ENCODE measurements at regions not wholly inside any gene's neighbourhood (a gene's known extent, or its start where the extent isn't known, plus 50 kb on each side); places are given as distances from the start of the nearest gene placed in this dataset.
A peak's percentile ranks its signal among the peaks of the same experiment; 100 is the strongest.

DNA sequence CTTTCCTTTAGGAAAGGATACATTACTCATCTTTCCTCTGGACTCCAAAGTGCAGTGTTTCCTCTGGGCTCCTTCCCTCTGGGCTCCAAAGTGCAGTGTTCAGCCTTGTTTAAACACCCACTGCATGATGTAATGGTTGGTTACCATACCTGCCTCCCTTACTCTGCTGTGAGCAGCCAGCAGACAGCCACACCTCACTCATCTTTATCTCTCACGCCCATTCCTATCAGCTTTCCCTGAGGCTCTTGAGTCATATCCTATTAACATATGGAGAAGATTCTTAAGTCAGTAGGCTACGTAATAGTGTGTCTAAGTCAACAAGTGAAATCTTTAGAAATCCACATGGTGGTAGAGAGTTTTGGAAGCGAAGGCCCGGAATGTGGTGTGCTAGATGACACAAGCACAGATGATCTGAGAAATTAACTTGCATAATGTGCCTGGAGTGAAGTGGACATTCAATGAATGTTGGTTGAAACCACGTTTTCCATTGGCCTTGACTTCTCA lies 97.2 kb upstream of the CTNNB1 start (continued):
- TF ChIP-seq ZNF232 (CRISPR knock-in tag; IDR thresholded peaks at IDR 0.05), result no peak
- TF ChIP-seq PHB (CRISPR knock-in tag; IDR thresholded peaks at IDR 0.05), result no peak
- no peak for TF ChIP-seq GABPA (tag; conservative IDR thresholded peaks at IDR 0.05; ENCODE audit: low read depth)
- peak; percentile 55 for TF ChIP-seq TEAD4 (IDR thresholded peaks at IDR 0.05; ENCODE audit: low read length)
- no peak for TF ChIP-seq TEAD4 (CRISPR knock-in tag; IDR thresholded peaks at IDR 0.05; ENCODE audit: borderline replicate concordance)
- TF ChIP-seq FOXA3 (CRISPR knock-in tag; conservative IDR thresholded peaks at IDR 0.05 in 1 of 2, IDR thresholded peaks at IDR 0.05 in 1 of 2), result peak; percentile 65 to 93
- no peak for TF ChIP-seq EHMT2 (IDR thresholded peaks at IDR 0.05)
- TF ChIP-seq ZNF24 (IDR thresholded peaks at IDR 0.05), result no peak
- TF ChIP-seq RFX5 (IDR thresholded peaks at IDR 0.05; ENCODE audit: low read depth, low read length), result no peak
- TF ChIP-seq, protein P1, sequence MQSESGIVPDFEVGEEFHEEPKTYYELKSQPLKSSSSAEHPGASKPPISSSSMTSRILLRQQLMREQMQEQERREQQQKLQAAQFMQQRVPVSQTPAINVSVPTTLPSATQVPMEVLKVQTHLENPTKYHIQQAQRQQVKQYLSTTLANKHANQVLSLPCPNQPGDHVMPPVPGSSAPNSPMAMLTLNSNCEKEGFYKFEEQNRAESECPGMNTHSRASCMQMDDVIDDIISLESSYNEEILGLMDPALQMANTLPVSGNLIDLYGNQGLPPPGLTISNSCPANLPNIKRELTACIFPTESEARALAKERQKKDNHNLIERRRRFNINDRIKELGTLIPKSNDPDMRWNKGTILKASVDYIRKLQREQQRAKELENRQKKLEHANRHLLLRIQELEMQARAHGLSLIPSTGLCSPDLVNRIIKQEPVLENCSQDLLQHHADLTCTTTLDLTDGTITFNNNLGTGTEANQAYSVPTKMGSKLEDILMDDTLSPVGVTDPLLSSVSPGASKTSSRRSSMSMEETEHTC (IDR thresholded peaks at IDR 0.05), result no peak
- TF ChIP-seq TRIM24 (IDR thresholded peaks at IDR 0.05), result peak; percentile 29 to 61; a peak in 2 of 4 replicates
- 0 out of 2 replicates have a peak, but pooled peaks have one; percentile 10 for TF ChIP-seq SOX6 (IDR thresholded peaks at IDR 0.05)
- peak; percentile 64; the same call in 1 of the 2 replicates for TF ChIP-seq ZNF584 (CRISPR knock-in tag; IDR thresholded peaks at IDR 0.05; ENCODE audit: low read depth)
- peak; percentile 61 for TF ChIP-seq ARID1B (IDR thresholded peaks at IDR 0.05)
- TF ChIP-seq, protein P2, sequence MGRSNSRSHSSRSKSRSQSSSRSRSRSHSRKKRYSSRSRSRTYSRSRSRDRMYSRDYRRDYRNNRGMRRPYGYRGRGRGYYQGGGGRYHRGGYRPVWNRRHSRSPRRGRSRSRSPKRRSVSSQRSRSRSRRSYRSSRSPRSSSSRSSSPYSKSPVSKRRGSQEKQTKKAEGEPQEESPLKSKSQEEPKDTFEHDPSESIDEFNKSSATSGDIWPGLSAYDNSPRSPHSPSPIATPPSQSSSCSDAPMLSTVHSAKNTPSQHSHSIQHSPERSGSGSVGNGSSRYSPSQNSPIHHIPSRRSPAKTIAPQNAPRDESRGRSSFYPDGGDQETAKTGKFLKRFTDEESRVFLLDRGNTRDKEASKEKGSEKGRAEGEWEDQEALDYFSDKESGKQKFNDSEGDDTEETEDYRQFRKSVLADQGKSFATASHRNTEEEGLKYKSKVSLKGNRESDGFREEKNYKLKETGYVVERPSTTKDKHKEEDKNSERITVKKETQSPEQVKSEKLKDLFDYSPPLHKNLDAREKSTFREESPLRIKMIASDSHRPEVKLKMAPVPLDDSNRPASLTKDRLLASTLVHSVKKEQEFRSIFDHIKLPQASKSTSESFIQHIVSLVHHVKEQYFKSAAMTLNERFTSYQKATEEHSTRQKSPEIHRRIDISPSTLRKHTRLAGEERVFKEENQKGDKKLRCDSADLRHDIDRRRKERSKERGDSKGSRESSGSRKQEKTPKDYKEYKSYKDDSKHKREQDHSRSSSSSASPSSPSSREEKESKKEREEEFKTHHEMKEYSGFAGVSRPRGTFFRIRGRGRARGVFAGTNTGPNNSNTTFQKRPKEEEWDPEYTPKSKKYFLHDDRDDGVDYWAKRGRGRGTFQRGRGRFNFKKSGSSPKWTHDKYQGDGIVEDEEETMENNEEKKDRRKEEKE (IDR thresholded peaks at IDR 0.05; ENCODE audit: borderline replicate concordance in 1 of 2, control insufficient read depth in 1 of 2, low read depth in 2 of 2, low read length in 1 of 2), result no peak
- TF ChIP-seq CBFA2T3 (IDR thresholded peaks at IDR 0.05), result peak; percentile 64
- no peak for TF ChIP-seq FOS (IDR thresholded peaks at IDR 0.05; ENCODE audit: extremely low read depth, insufficient read length)
- TF ChIP-seq, protein P3, sequence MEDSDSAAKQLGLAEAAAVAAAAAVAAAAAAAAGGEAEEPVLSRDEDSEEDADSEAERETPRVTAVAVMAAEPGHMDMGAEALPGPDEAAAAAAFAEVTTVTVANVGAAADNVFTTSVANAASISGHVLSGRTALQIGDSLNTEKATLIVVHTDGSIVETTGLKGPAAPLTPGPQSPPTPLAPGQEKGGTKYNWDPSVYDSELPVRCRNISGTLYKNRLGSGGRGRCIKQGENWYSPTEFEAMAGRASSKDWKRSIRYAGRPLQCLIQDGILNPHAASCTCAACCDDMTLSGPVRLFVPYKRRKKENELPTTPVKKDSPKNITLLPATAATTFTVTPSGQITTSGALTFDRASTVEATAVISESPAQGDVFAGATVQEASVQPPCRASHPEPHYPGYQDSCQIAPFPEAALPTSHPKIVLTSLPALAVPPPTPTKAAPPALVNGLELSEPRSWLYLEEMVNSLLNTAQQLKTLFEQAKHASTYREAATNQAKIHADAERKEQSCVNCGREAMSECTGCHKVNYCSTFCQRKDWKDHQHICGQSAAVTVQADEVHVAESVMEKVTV (CRISPR knock-in tag; IDR thresholded peaks at IDR 0.05), result no peak
- TF ChIP-seq CBX3 (IDR thresholded peaks at IDR 0.05; ENCODE audit: borderline replicate concordance in 1 of 2, low read length in 2 of 2), result no peak
- TF ChIP-seq HDGF (IDR thresholded peaks at IDR 0.05), result no peak
- TF ChIP-seq, protein P4, sequence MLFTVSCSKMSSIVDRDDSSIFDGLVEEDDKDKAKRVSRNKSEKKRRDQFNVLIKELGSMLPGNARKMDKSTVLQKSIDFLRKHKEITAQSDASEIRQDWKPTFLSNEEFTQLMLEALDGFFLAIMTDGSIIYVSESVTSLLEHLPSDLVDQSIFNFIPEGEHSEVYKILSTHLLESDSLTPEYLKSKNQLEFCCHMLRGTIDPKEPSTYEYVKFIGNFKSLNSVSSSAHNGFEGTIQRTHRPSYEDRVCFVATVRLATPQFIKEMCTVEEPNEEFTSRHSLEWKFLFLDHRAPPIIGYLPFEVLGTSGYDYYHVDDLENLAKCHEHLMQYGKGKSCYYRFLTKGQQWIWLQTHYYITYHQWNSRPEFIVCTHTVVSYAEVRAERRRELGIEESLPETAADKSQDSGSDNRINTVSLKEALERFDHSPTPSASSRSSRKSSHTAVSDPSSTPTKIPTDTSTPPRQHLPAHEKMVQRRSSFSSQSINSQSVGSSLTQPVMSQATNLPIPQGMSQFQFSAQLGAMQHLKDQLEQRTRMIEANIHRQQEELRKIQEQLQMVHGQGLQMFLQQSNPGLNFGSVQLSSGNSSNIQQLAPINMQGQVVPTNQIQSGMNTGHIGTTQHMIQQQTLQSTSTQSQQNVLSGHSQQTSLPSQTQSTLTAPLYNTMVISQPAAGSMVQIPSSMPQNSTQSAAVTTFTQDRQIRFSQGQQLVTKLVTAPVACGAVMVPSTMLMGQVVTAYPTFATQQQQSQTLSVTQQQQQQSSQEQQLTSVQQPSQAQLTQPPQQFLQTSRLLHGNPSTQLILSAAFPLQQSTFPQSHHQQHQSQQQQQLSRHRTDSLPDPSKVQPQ (CRISPR knock-in tag; IDR thresholded peaks at IDR 0.05; ENCODE audit: borderline replicate concordance), result no peak
- TF ChIP-seq HMGN3 (IDR thresholded peaks at IDR 0.05; ENCODE audit: borderline replicate concordance, extremely low read depth, insufficient read length, low read depth, low read length), result no peak
